ENCODE measurements at regions not wholly inside any gene's neighbourhood (a gene's known extent, or its start where the extent isn't known, plus 50 kb on each side); places are given as distances from the start of the nearest gene placed in this dataset.

DNA sequence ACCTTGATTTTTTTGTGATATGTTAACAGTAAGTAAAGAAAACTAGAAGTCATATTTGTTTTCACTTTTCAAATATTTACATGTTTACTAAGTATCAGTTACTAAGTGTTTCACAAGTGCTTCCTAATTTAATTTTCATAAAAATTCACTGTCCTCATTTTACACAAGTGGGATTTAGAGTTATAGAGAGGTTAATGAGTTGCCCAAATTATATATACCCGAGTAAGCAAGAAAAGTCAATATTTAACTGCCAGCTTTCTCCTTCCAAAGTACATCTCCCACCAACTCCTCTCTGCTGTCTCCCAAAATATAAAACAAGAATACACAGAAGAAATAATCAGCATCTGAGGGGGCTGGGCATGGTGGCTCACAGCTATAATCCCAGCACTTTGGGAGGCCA, 896.7 kb upstream of the ANO3 start:
- Histone ChIP-seq H3K4me3 (no peak overlapping the region), H3K27me3 (replicated peaks; ENCODE audit: insufficient read depth) (no peaks in the 10 kb centered on the region), H3K36me3 (no peaks in the 10 kb centered on the region), H3K27ac (no peak overlapping the region), H3K4me1 (replicated peaks) (no peaks in the 10 kb centered on the region), H3K9me3 (no peaks in the 10 kb centered on the region)
- intact Hi-C loops (cut with DNase I), result no loop called here
- no peak for DNase-seq (ENCODE audit: low spot score)
- TF ChIP-seq POLR2AphosphoS5 (IDR thresholded peaks at IDR 0.05) (no peak), POLR2A (IDR thresholded peaks at IDR 0.05) (no peak)
- TF ChIP-seq, protein P1, sequence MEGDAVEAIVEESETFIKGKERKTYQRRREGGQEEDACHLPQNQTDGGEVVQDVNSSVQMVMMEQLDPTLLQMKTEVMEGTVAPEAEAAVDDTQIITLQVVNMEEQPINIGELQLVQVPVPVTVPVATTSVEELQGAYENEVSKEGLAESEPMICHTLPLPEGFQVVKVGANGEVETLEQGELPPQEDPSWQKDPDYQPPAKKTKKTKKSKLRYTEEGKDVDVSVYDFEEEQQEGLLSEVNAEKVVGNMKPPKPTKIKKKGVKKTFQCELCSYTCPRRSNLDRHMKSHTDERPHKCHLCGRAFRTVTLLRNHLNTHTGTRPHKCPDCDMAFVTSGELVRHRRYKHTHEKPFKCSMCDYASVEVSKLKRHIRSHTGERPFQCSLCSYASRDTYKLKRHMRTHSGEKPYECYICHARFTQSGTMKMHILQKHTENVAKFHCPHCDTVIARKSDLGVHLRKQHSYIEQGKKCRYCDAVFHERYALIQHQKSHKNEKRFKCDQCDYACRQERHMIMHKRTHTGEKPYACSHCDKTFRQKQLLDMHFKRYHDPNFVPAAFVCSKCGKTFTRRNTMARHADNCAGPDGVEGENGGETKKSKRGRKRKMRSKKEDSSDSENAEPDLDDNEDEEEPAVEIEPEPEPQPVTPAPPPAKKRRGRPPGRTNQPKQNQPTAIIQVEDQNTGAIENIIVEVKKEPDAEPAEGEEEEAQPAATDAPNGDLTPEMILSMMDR (IDR thresholded peaks at IDR 0.05), result no peak
- WGBS, result 48% methylated on average over 1 of the region's 1 CpG

DNA sequence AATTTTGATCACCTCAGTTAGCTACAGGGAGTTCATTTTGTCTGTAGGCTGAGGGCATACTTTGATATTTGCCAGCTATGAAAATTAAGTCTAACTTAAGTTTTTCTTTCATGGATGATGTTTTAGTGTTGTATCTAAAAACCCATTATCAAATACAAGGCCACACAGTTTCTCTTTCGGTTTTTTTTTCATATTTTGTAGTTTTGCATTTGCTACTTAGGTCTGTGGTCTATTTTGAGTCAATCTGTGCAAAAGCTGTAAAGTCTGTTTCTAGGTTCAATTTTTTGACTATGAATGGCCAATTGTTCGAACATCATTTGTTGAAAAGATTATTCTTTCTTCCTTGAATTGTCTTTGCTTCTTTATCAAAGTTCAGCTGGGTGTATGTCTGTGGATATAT, 895.6 kb upstream of the ANO3 start:
- intact Hi-C loops (cut with DNase I), result no loop called here
- 90% methylated on average over 2 of the region's 2 CpGs for WGBS
- no peaks in the 10 kb centered on the region for H3K4me1 ChIP-seq (replicated peaks)
- no peak for DNase-seq (ENCODE audit: low spot score)
- H3K27me3 ChIP-seq (replicated peaks; ENCODE audit: insufficient read depth), result no peaks in the 10 kb centered on the region
- TF ChIP-seq, protein P1 (IDR thresholded peaks at IDR 0.05), result no peak
- TF ChIP-seq POLR2AphosphoS5 (IDR thresholded peaks at IDR 0.05) (no peak), POLR2A (IDR thresholded peaks at IDR 0.05) (no peak)
- no peaks in the 10 kb centered on the region for H3K9me3 ChIP-seq
- no peak overlapping the region for H3K4me3 ChIP-seq
- H3K27ac ChIP-seq, result no peak overlapping the region
- no peaks in the 10 kb centered on the region for H3K36me3 ChIP-seq

DNA sequence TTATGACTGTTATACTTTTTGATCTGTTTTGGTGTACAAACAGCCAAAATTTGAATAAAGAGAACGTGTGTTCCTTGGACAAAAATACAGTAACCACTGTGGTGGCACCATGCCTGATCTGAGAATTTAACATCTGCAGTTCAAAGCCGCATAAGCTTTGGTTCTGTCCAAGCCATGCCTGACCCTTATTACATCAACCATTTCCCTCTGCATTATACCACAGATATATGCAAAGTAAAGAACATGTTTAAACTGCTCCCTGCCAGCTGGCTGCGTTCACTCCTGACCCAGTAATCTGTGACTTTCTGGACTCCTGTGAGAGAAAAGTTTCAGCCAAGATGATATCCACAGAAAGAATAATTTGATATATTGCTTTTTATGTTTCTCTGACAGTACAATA, 890.5 kb upstream of the ANO3 start:
- DNase-seq (ENCODE audit: low spot score), result no peak
- TF ChIP-seq POLR2AphosphoS5 (IDR thresholded peaks at IDR 0.05), result no peak
- TF ChIP-seq POLR2A (IDR thresholded peaks at IDR 0.05), result no peak
- TF ChIP-seq, protein P1 (IDR thresholded peaks at IDR 0.05), result no peak
- WGBS, result 22% methylated on average over 3 of the region's 3 CpGs

DNA sequence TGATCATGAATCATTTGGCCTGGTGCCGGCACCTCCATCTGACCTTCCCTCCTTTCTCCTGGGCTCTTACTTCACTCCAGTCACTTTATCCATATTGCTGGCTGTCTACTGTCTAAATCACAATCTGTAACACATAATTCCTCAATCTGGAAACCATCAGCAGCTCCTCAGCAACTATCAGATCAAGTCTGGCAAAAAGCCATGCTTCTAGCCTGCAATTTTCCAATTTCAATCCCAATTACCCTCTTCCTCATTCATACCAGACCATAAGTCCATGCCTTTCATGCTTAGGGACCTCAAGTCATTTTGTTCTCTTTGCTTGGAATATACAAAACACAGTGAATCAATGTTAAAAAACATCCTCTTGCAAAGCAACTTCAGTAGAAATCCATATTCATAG, 882.8 kb upstream of the ANO3 start:
- intact Hi-C loops (cut with DNase I), result no loop called here
- no peak overlapping the region for H3K27ac ChIP-seq
- 81% methylated on average over 1 of the region's 1 CpG for WGBS
- H3K36me3 ChIP-seq, result no peaks in the 10 kb centered on the region
- DNase-seq (ENCODE audit: low spot score), result no peak
- no peaks in the 10 kb centered on the region for H3K4me1 ChIP-seq (replicated peaks)
- no peak for TF ChIP-seq POLR2AphosphoS5 (IDR thresholded peaks at IDR 0.05)
- TF ChIP-seq, protein P1 (IDR thresholded peaks at IDR 0.05), result no peak
- TF ChIP-seq POLR2A (IDR thresholded peaks at IDR 0.05), result no peak
- H3K4me3 ChIP-seq, result no peak overlapping the region
- no peaks in the 10 kb centered on the region for H3K9me3 ChIP-seq
- no peaks in the 10 kb centered on the region for H3K27me3 ChIP-seq (replicated peaks; ENCODE audit: insufficient read depth)

More for the DNA sequence above, 890.5 kb upstream of the ANO3 start:
- intact Hi-C loops (cut with DNase I), result no loop called here
- H3K36me3 ChIP-seq, result no peaks in the 10 kb centered on the region
- no peaks in the 10 kb centered on the region for H3K9me3 ChIP-seq
- no peaks in the 10 kb centered on the region for H3K4me1 ChIP-seq (replicated peaks)
- H3K27ac ChIP-seq, result no peak overlapping the region
- H3K27me3 ChIP-seq (replicated peaks; ENCODE audit: insufficient read depth), result no peaks in the 10 kb centered on the region
- no peak overlapping the region for H3K4me3 ChIP-seq

DNA sequence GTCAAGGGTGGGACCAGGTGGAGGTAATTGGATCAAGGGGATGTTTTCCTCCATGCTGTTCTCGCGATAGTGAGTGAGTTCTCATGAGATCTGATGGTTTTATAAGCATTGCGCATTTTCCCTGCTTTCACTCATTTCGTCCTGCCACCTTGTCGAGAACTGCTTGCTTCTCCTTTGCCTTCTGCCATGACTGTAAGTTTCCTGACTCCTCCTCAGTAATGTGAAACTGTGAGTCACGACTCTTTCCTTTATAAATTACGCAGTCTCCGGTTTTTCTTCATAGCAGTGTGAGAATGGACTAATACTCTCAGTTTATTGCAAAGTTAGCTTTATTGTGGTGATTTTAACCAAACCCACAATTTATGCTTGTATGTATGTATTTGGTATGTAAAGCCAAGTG, 878.5 kb upstream of the ANO3 start:
- no peak for DNase-seq (ENCODE audit: low spot score)
- H3K27me3 ChIP-seq (replicated peaks; ENCODE audit: insufficient read depth), result no peaks in the 10 kb centered on the region
- TF ChIP-seq, protein P1 (IDR thresholded peaks at IDR 0.05), result no peak
- no peak for TF ChIP-seq POLR2AphosphoS5 (IDR thresholded peaks at IDR 0.05)
- no peak for TF ChIP-seq POLR2A (IDR thresholded peaks at IDR 0.05)
- H3K36me3 ChIP-seq, result no peaks in the 10 kb centered on the region
- H3K4me1 ChIP-seq (replicated peaks), result no peaks in the 10 kb centered on the region
- 92% methylated on average over 8 of the region's 8 CpGs for WGBS
- H3K27ac ChIP-seq, result no peak overlapping the region
- no peak overlapping the region for H3K4me3 ChIP-seq
- intact Hi-C loops (cut with DNase I), result no loop called here
- H3K9me3 ChIP-seq, result no peaks in the 10 kb centered on the region
